ENCODE measurements at regions not wholly inside any gene's neighbourhood (a gene's known extent, or its start where the extent isn't known, plus 50 kb on each side); places are given as distances from the start of the nearest gene placed in this dataset.

DNA sequence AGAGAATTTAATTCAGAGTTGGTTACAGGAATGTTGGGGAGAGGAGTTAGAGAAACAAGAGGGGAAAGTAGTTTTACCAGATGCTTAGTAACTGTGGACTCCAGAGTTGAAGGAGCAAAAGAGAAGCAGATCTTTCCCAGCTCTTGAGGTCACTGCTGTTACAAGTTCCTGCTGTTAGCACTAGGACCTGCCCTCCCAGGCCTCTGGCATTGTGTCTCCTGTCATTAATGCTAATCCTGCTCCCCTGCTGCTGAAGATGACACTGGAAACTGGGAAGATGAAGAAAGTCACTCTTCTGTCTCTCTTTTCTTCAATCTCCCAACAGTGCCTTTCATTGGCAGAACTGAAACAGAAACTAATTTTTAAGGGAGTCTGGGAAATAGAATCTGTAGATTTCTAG is 845.6 kb downstream of the ADGRL2 start:
- no peaks in the 10 kb centered on the region for H3K9me3 Mint-ChIP-seq
- no peaks in the 10 kb centered on the region for H3K4me1 Mint-ChIP-seq (ENCODE audit: low read depth)
- no peak overlapping the region for H3K27ac Mint-ChIP-seq
- DNase-seq (ENCODE audit: low spot score), result no peak
- no peaks in the 10 kb centered on the region for H3K27me3 Mint-ChIP-seq (ENCODE audit: low read depth)
- no peaks in the 10 kb centered on the region for H3K36me3 Mint-ChIP-seq (ENCODE audit: low read depth)
- no peak overlapping the region for H3K4me3 Mint-ChIP-seq

DNA sequence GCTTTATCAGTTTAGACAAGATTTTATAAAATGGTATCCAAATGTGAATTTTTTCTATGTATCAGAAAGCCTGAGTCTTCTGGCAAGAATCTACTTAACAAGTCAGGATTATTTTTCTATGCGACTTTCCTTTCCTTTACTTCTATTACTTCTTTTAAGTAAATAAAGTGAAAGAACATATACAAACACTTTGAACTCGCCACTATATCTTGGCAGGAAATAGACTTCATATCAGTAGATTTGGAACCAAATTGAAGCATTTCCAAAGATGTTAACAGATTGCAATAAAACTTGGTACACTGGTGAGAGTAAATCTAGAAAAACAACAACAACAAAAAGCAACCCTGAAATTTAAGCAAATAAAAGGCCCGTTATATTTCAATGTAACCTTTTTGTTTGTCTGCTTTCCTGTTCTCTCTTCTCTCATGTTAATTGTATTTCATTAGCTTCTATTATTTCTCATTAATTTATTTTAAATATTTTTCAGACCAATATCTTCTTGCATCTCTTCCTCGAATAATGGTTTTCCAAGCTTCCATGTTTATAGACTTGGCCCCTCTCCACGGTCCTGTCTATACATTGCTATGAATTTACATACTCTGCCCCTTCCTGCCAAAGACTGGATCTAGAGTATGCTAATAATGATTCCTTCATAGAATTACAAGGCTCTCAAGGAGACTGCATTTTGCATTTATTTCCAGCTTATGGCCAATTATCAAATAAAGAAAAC is 843.6 kb downstream of the ADGRL2 start:
- Mint-ChIP-seq H3K9me3 (no peaks in the 10 kb centered on the region), H3K4me3 (no peak overlapping the region), H3K4me1 (ENCODE audit: low read depth) (no peaks in the 10 kb centered on the region), H3K27ac (no peak overlapping the region), H3K36me3 (ENCODE audit: low read depth) (no peaks in the 10 kb centered on the region), H3K27me3 (ENCODE audit: low read depth) (no peaks in the 10 kb centered on the region)
- DNase-seq (ENCODE audit: low spot score), result no peak

DNA sequence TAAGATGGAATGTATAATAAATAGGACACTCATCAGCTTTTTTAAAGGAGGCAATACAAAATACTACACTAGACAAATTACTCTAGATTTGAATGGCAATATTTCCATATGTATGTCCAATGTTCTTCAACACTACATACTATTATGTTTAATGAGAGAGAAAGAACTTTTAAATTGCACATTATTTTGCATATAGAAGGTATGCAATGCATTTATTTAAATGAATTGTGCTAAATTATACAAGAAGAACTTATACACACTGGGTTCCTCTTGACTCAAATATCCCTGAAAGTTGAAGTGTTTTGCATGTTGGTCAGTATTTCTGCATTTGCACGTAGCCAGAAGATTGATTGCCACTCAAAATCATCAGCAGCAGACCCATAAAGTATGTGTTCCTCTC is 839.6 kb downstream of the ADGRL2 start:
- no peak for DNase-seq (ENCODE audit: low spot score)
- Mint-ChIP-seq H3K27ac (no peak overlapping the region), H3K27me3 (ENCODE audit: low read depth) (no peaks in the 10 kb centered on the region), H3K9me3 (no peaks in the 10 kb centered on the region), H3K36me3 (ENCODE audit: low read depth) (no peaks in the 10 kb centered on the region), H3K4me3 (no peak overlapping the region), H3K4me1 (ENCODE audit: low read depth) (no peaks in the 10 kb centered on the region)

DNA sequence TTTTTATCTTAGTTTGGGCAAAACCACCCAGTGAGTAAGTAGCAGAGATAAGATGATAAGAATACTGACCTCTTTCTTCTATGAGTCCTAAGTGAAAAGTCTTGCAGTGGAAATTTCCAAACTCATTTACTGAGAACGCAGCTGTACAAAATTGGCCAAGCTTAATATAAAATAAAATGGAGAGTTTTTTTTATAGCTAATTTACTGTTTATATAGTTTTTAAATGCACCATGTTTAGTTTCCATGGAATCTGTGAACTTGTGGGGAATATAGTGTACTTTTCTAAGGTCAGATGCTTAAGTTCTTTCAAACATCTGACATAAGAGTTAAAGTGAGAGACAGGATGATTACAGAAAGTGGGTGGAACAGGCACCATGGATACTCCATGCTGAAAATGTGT is 833.5 kb downstream of the ADGRL2 start:
- no peaks in the 10 kb centered on the region for H3K4me1 Mint-ChIP-seq (ENCODE audit: low read depth)
- H3K9me3 Mint-ChIP-seq, result peaks cover 3% of the 10 kb centered on the region
- H3K4me3 Mint-ChIP-seq, result no peak overlapping the region
- DNase-seq (ENCODE audit: low spot score), result no peak
- no peaks in the 10 kb centered on the region for H3K27me3 Mint-ChIP-seq (ENCODE audit: low read depth)
- H3K36me3 Mint-ChIP-seq (ENCODE audit: low read depth), result no peaks in the 10 kb centered on the region
- no peak overlapping the region for H3K27ac Mint-ChIP-seq

- H3K9me3 Mint-ChIP-seq, result peaks cover 10% of the 10 kb centered on the region
- H3K4me3 Mint-ChIP-seq, result no peak overlapping the region
- H3K27ac Mint-ChIP-seq, result no peak overlapping the region
- DNase-seq (ENCODE audit: low spot score), result no peak
- H3K27me3 Mint-ChIP-seq (ENCODE audit: low read depth), result no peaks in the 10 kb centered on the region
- H3K36me3 Mint-ChIP-seq (ENCODE audit: low read depth), result no peaks in the 10 kb centered on the region
- H3K4me1 Mint-ChIP-seq (ENCODE audit: low read depth), result no peaks in the 10 kb centered on the region
Observed at GRCh38 chr1:82632155-82632554, 831.4 kb downstream of the ADGRL2 start.

DNA sequence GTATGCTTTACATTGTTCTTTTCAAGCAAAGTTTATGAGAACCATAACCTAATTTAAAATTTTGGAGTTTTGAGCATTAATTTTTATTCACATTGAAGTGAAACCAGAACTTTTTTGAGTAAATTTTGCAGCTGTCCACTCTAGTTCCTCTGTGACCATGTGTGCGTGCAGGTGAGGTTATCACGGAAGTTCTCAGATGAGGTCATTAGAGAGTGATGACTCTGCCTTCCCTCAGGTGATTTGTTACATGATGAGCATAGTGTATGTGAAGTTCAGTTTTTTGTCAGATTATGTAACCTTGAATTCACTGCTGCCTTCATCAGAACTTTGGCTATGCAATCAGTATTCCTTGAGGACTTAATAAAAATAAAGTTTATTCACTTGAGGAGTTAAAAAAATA is 828.2 kb downstream of the ADGRL2 start:
- no peaks in the 10 kb centered on the region for H3K4me1 Mint-ChIP-seq (ENCODE audit: low read depth)
- no peak overlapping the region for H3K4me3 Mint-ChIP-seq
- DNase-seq (ENCODE audit: low spot score), result no peak
- H3K36me3 Mint-ChIP-seq (ENCODE audit: low read depth), result no peaks in the 10 kb centered on the region
- H3K27ac Mint-ChIP-seq, result no peak overlapping the region
- H3K9me3 Mint-ChIP-seq, result peaks cover 21% of the 10 kb centered on the region
- no peaks in the 10 kb centered on the region for H3K27me3 Mint-ChIP-seq (ENCODE audit: low read depth)

DNA sequence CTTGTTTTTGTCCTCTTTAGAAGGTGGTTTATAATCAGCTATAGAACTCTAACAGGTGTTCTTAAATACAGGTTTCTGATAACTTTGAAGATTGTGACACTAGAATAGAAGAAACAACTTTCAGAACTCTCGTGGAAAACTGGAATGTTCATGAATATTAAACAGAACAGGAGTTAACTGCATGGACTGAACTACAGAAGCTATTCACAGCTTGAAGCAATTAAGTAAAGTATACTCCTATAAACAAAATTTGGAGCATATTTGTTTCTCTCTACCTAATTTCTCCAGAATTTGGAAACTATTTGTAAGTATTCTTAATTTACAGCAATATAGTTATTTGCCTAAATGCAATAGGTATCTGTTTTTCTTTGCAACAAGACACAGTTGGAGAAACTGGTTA is 824.8 kb downstream of the ADGRL2 start:
- no peaks in the 10 kb centered on the region for H3K36me3 Mint-ChIP-seq (ENCODE audit: low read depth)
- no peak overlapping the region for H3K4me3 Mint-ChIP-seq
- no peaks in the 10 kb centered on the region for H3K4me1 Mint-ChIP-seq (ENCODE audit: low read depth)
- peaks cover 20% of the 10 kb centered on the region for H3K9me3 Mint-ChIP-seq
- no peaks in the 10 kb centered on the region for H3K27me3 Mint-ChIP-seq (ENCODE audit: low read depth)
- no peak overlapping the region for H3K27ac Mint-ChIP-seq
- no peak for DNase-seq (ENCODE audit: low spot score)

GRCh38 chr1:82621076-82621475 is 820.3 kb downstream of the ADGRL2 start:
- H3K4me1 Mint-ChIP-seq (ENCODE audit: low read depth), result no peaks in the 10 kb centered on the region
- no peak for DNase-seq (ENCODE audit: low spot score)
- H3K27ac Mint-ChIP-seq, result no peak overlapping the region
- H3K36me3 Mint-ChIP-seq (ENCODE audit: low read depth), result no peaks in the 10 kb centered on the region
- H3K9me3 Mint-ChIP-seq, result peaks cover 7% of the 10 kb centered on the region
- no peaks in the 10 kb centered on the region for H3K27me3 Mint-ChIP-seq (ENCODE audit: low read depth)
- no peak overlapping the region for H3K4me3 Mint-ChIP-seq

DNA sequence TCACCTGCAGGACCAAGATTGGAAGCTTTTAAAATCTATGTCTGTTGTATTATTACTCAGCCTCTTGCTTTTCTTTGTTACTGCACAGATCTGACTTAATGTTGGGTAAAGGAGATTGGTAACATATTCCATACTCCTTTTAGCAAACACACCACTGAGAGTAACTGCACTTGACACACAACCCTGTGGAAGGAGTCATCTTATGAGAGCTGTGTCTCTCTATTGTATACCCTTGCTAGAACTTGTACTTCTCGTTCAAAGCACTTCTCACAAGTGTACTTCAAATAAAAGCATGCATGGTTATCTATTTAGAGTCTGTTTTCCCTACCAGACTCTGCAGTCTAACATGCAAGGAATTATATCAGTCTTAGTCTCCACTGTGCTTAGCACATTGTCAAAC is 813.4 kb downstream of the ADGRL2 start:
- no peaks in the 10 kb centered on the region for H3K27me3 Mint-ChIP-seq (ENCODE audit: low read depth)
- no peak overlapping the region for H3K4me3 Mint-ChIP-seq
- no peaks in the 10 kb centered on the region for H3K36me3 Mint-ChIP-seq (ENCODE audit: low read depth)
- H3K9me3 Mint-ChIP-seq, result no peaks in the 10 kb centered on the region
- H3K4me1 Mint-ChIP-seq (ENCODE audit: low read depth), result no peaks in the 10 kb centered on the region
- H3K27ac Mint-ChIP-seq, result no peak overlapping the region
- no peak for DNase-seq (ENCODE audit: low spot score)

- no peak for DNase-seq (ENCODE audit: low spot score)
- no peak overlapping the region for H3K4me3 Mint-ChIP-seq
- no peaks in the 10 kb centered on the region for H3K9me3 Mint-ChIP-seq
- no peak overlapping the region for H3K27ac Mint-ChIP-seq
- H3K27me3 Mint-ChIP-seq (ENCODE audit: low read depth), result no peaks in the 10 kb centered on the region
- H3K4me1 Mint-ChIP-seq (ENCODE audit: low read depth), result no peaks in the 10 kb centered on the region
- no peaks in the 10 kb centered on the region for H3K36me3 Mint-ChIP-seq (ENCODE audit: low read depth)
Observed at GRCh38 chr1:82612986-82613385, 812.3 kb downstream of the ADGRL2 start.

- Mint-ChIP-seq H3K4me3 (no peak overlapping the region), H3K27ac (no peak overlapping the region), H3K4me1 (ENCODE audit: low read depth) (no peaks in the 10 kb centered on the region), H3K9me3 (no peaks in the 10 kb centered on the region), H3K27me3 (ENCODE audit: low read depth) (no peaks in the 10 kb centered on the region), H3K36me3 (ENCODE audit: low read depth) (no peaks in the 10 kb centered on the region)
- DNase-seq (ENCODE audit: low spot score), result no peak
Observed at GRCh38 chr1:82606546-82606945, 805.8 kb downstream of the ADGRL2 start.

DNA sequence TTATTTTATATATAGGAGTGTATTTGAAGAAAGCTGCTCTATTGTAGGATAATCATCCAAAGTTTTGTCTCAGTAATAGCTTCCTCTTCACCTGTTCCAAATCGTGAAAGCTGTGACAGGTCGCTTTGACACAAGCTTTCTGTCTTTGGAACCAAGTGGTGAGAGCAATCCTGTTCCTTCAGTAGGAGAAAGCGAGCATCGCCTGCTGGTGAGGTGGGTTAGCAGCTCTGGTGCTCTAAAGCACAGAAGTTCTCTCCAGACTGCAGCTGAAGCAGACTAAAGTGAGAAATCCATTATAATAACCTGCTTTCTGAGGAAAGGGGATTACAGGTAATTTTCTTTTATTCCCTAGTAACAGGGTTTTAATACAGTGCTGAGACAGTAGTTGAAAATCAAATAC is 803.8 kb downstream of the ADGRL2 start:
- Mint-ChIP-seq H3K4me1 (ENCODE audit: low read depth) (no peaks in the 10 kb centered on the region), H3K9me3 (no peaks in the 10 kb centered on the region), H3K27me3 (ENCODE audit: low read depth) (no peaks in the 10 kb centered on the region), H3K36me3 (ENCODE audit: low read depth) (no peaks in the 10 kb centered on the region), H3K4me3 (no peak overlapping the region), H3K27ac (no peak overlapping the region)
- DNase-seq (ENCODE audit: low spot score), result no peak

- Mint-ChIP-seq H3K9me3 (no peaks in the 10 kb centered on the region), H3K27ac (no peak overlapping the region), H3K36me3 (ENCODE audit: low read depth) (no peaks in the 10 kb centered on the region), H3K27me3 (ENCODE audit: low read depth) (no peaks in the 10 kb centered on the region), H3K4me1 (ENCODE audit: low read depth) (peaks cover 2% of the 10 kb centered on the region), H3K4me3 (no peak overlapping the region)
- DNase-seq (ENCODE audit: low spot score), result no peak
Observed at GRCh38 chr1:82600314-82600713, 799.6 kb downstream of the ADGRL2 start.

GRCh38 chr1:82598812-82599211 is 798.1 kb downstream of the ADGRL2 start:
- peaks cover 2% of the 10 kb centered on the region for H3K4me1 Mint-ChIP-seq (ENCODE audit: low read depth)
- no peaks in the 10 kb centered on the region for H3K27me3 Mint-ChIP-seq (ENCODE audit: low read depth)
- no peak for DNase-seq (ENCODE audit: low spot score)
- H3K36me3 Mint-ChIP-seq (ENCODE audit: low read depth), result no peaks in the 10 kb centered on the region
- H3K27ac Mint-ChIP-seq, result no peak overlapping the region
- no peak overlapping the region for H3K4me3 Mint-ChIP-seq
- H3K9me3 Mint-ChIP-seq, result no peaks in the 10 kb centered on the region

GRCh38 chr1:82598337-82598736 is 797.6 kb downstream of the ADGRL2 start:
- no peak overlapping the region for H3K4me3 Mint-ChIP-seq
- DNase-seq (ENCODE audit: low spot score), result no peak
- peaks cover 2% of the 10 kb centered on the region for H3K4me1 Mint-ChIP-seq (ENCODE audit: low read depth)
- H3K36me3 Mint-ChIP-seq (ENCODE audit: low read depth), result no peaks in the 10 kb centered on the region
- no peaks in the 10 kb centered on the region for H3K27me3 Mint-ChIP-seq (ENCODE audit: low read depth)
- H3K27ac Mint-ChIP-seq, result no peak overlapping the region
- H3K9me3 Mint-ChIP-seq, result no peaks in the 10 kb centered on the region

All from T-helper 2 cell treated with Interferon-gamma antibody and Interleukin-4, amounts not matched to agents 5 μg/mL and 100 μg/mL, for 36 hours (primary cell).